ENCODE measurements at regions not wholly inside any gene's neighbourhood (a gene's known extent, or its start where the extent isn't known, plus 50 kb on each side); places are given as distances from the start of the nearest gene placed in this dataset.

- Histone ChIP-seq H4K20me1 (ENCODE audit: insufficient read depth) (no peaks in the 10 kb centered on the region), H3K79me2 (replicated peaks; ENCODE audit: insufficient read depth, low read length) (no peaks in the 10 kb centered on the region), H3K27me3 (ENCODE audit: insufficient read depth, low read depth, low read length) (no peaks in the 10 kb centered on the region), H3F3A (ENCODE audit: insufficient read depth, low read length, poor library complexity, severe bottlenecking) (no peaks in the 10 kb centered on the region), H2AFZ (ENCODE audit: low read depth, low read length) (no peak overlapping the region), H3K9me3 (ENCODE audit: low read length) (no peaks in the 10 kb centered on the region), H3K4me3 (ENCODE audit: low read length) (peak overlapping the region; percentile 54), H3K36me3 (ENCODE audit: insufficient read depth, low read length) (no peaks in the 10 kb centered on the region), H3K9me2 (ENCODE audit: insufficient read depth, low read length) (no peaks in the 10 kb centered on the region), H3K4me2 (ENCODE audit: low read length) (peak overlapping the region; percentile 37), H3K27ac (ENCODE audit: low read length) (no peak overlapping the region), H3K9ac (ENCODE audit: low read length) (peak overlapping the region; percentile 30)
- TF ChIP-seq SMC3 (conservative IDR thresholded peaks at IDR 0.05; ENCODE audit: poor library complexity) (no peak), RAD21 (conservative IDR thresholded peaks at IDR 0.05) (no peak), MXI1 (conservative IDR thresholded peaks at IDR 0.05; ENCODE audit: poor library complexity, severe bottlenecking) (no peak), EP300 (conservative IDR thresholded peaks at IDR 0.05; ENCODE audit: poor library complexity, severe bottlenecking) (no peak), TAF1 (IDR thresholded peaks at IDR 0.05; ENCODE audit: low read depth) (no peak), EZH2 (IDR thresholded peaks at IDR 0.05; ENCODE audit: borderline replicate concordance, insufficient read depth, low read length, poor library complexity, severe bottlenecking) (no peak), REST (IDR thresholded peaks at IDR 0.05; ENCODE audit: borderline replicate concordance) (peak; percentile 42)
- TF ChIP-seq, protein P1, sequence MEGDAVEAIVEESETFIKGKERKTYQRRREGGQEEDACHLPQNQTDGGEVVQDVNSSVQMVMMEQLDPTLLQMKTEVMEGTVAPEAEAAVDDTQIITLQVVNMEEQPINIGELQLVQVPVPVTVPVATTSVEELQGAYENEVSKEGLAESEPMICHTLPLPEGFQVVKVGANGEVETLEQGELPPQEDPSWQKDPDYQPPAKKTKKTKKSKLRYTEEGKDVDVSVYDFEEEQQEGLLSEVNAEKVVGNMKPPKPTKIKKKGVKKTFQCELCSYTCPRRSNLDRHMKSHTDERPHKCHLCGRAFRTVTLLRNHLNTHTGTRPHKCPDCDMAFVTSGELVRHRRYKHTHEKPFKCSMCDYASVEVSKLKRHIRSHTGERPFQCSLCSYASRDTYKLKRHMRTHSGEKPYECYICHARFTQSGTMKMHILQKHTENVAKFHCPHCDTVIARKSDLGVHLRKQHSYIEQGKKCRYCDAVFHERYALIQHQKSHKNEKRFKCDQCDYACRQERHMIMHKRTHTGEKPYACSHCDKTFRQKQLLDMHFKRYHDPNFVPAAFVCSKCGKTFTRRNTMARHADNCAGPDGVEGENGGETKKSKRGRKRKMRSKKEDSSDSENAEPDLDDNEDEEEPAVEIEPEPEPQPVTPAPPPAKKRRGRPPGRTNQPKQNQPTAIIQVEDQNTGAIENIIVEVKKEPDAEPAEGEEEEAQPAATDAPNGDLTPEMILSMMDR (IDR thresholded peaks at IDR 0.05; ENCODE audit: poor library complexity, severe bottlenecking): no peak
Measured at GRCh38 chr6:150753371-150754064, 112.0 kb upstream of the MTHFD1L start.

DNA sequence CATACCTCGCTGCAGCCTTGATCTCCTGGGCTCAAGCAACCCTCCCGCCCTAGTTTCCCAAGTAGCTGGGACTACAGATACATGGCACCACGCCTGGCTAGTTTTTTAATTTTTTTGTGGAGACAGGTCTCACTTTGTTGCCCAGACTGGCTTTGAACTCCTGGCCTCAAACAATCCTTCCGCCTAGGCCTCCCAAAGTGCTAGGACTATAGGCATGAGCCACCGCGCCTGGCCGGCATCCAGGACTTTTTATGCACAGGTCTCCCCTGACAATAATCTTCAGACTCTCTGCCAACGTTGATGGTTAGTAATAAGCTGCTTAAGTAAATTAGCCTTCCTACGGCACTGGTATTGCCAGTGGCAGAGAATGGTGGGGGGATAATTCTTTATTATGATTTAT, 110.5 kb upstream of the MTHFD1L start:
- H3K4me3 ChIP-seq (ENCODE audit: low read length): no peak overlapping the region
- H3K9me2 ChIP-seq (ENCODE audit: insufficient read depth, low read length): no peaks in the 10 kb centered on the region
- no peak overlapping the region for H2AFZ ChIP-seq (ENCODE audit: low read depth, low read length)
- no peaks in the 10 kb centered on the region for H3K9me3 ChIP-seq (ENCODE audit: low read length)
- H3K27me3 ChIP-seq (ENCODE audit: insufficient read depth, low read depth, low read length): no peaks in the 10 kb centered on the region
- H3K4me2 ChIP-seq (ENCODE audit: low read length): no peak overlapping the region
- no peaks in the 10 kb centered on the region for H3F3A ChIP-seq (ENCODE audit: insufficient read depth, low read length, poor library complexity, severe bottlenecking)
- no peak overlapping the region for H3K27ac ChIP-seq (ENCODE audit: low read length)
- no peaks in the 10 kb centered on the region for H3K79me2 ChIP-seq (replicated peaks; ENCODE audit: insufficient read depth, low read length)
- no peak overlapping the region for H3K9ac ChIP-seq (ENCODE audit: low read length)
- TF ChIP-seq MXI1 (conservative IDR thresholded peaks at IDR 0.05; ENCODE audit: poor library complexity, severe bottlenecking): no peak
- TF ChIP-seq REST (IDR thresholded peaks at IDR 0.05; ENCODE audit: borderline replicate concordance): no peak
- no peak for TF ChIP-seq EP300 (conservative IDR thresholded peaks at IDR 0.05; ENCODE audit: poor library complexity, severe bottlenecking)
- TF ChIP-seq RAD21 (conservative IDR thresholded peaks at IDR 0.05): no peak
- H3K36me3 ChIP-seq (ENCODE audit: insufficient read depth, low read length): no peaks in the 10 kb centered on the region
- H4K20me1 ChIP-seq (ENCODE audit: insufficient read depth): no peaks in the 10 kb centered on the region

All from neural cell (in vitro differentiated cells).